CD8-positive, alpha-beta memory T cell (primary cell): ENCODE measurements at regions not wholly inside any gene's neighbourhood (a gene's known extent, or its start where the extent isn't known, plus 50 kb on each side); places are given as distances from the start of the nearest gene placed in this dataset.

Experiments used
- CTCF ChIA-PET: fragments of 350-600 bp; sonication (Branson Sonifier 250); formaldehyde crosslinking; loops from one replicate; lab custom pipeline; 2021; ENCODE audit warnings: antibody characterized with exemption; lab: Charles Lee
- POLR2A ChIA-PET: fragments of 350-600 bp; sonication (Branson Sonifier 250); formaldehyde crosslinking; loops from one replicate; lab custom pipeline; 2021; ENCODE audit warnings: antibody characterized with exemption; lab: Charles Lee
- DNase-seq, 5 donors: peaks; one replicate each; pipeline versions ENCODE4 v3.0.0 to v3.0.0-alpha.2; 2020 to 2022; ENCODE audit warnings: mixed read lengths in 1 of 5
- H3K27ac ChIP-seq: one replicate; pipeline ENCODE4 v1.7.0; 2013; ENCODE audit warnings: low read depth, mild to moderate bottlenecking, low read length, moderate library complexity
- H3K27me3 ChIP-seq: 2 replicates; pipeline ENCODE4 v1.7.0; 2013; ENCODE audit warnings: low read length, mild to moderate bottlenecking; ENCODE audit not compliant: insufficient read depth, poor library complexity, severe bottlenecking
- H3K36me3 ChIP-seq: 2 replicates; pipeline ENCODE4 v1.7.0; 2013; ENCODE audit warnings: mild to moderate bottlenecking, low read length, moderate library complexity; ENCODE audit not compliant: insufficient read depth
- H3K4me1 ChIP-seq: 2 replicates; pipeline ENCODE4 v1.7.0; 2013; ENCODE audit warnings: mild to moderate bottlenecking, low read length, moderate library complexity; ENCODE audit not compliant: insufficient read depth
- H3K4me3 ChIP-seq: 2 replicates; pipeline ENCODE4 v1.7.0; 2013; ENCODE audit warnings: mild to moderate bottlenecking, low read length
- H3K9me3 ChIP-seq: 2 replicates; pipeline ENCODE4 v1.7.0; 2013; ENCODE audit warnings: mild to moderate bottlenecking, low read length
- H3K27ac Mint-ChIP-seq, 8 donors: one replicate each; pipeline ENCODE4 v1.8.0; 2020 to 2021; ENCODE audit warnings: mixed read lengths in 8 of 8, mild to moderate bottlenecking in 6 of 8, inconsistent platforms in 3 of 8, moderate library complexity in 3 of 8
- H3K27me3 Mint-ChIP-seq, 2 donors: one replicate each; pipeline ENCODE4 v1.8.0; 2020 to 2021; ENCODE audit warnings: mixed read lengths in 2 of 2, mild to moderate bottlenecking in 1 of 2, moderate library complexity in 1 of 2
- H3K36me3 Mint-ChIP-seq, 3 donors: one replicate each; pipeline ENCODE4 v1.8.0; 2020 to 2021; ENCODE audit warnings: mixed read lengths in 3 of 3, inconsistent platforms in 1 of 3, mild to moderate bottlenecking in 1 of 3
- H3K4me1 Mint-ChIP-seq, 3 donors: one replicate each; pipeline ENCODE4 v1.8.0; 2020 to 2021; ENCODE audit warnings: mixed read lengths in 3 of 3, inconsistent platforms in 1 of 3, mild to moderate bottlenecking in 1 of 3
- H3K4me3 Mint-ChIP-seq, 7 donors: one replicate each; pipeline ENCODE4 v1.8.0; 2020 to 2021; ENCODE audit warnings: mixed read lengths in 7 of 7, mild to moderate bottlenecking in 6 of 7, moderate library complexity in 4 of 7, inconsistent platforms in 2 of 7
- H3K9me3 Mint-ChIP-seq, 5 donors: one replicate each; pipeline ENCODE4 v1.8.0; 2020 to 2022; ENCODE audit warnings: mixed read lengths in 5 of 5, mild to moderate bottlenecking in 3 of 5, moderate library complexity in 2 of 5, inconsistent platforms in 1 of 5

GRCh38 chr2:59314031-59314766, 1073.1 kb upstream of the FANCL start:
- POLR2A ChIA-PET = no interaction called here

GRCh38 chr2:59312967-59313940, 1072.1 kb upstream of the FANCL start:
- H3K9me3 Mint-ChIP-seq = peaks cover 0 to 2% (median 0%) of the 10 kb centered on the region in 5 donors
- no peak overlapping the region for H3K27ac Mint-ChIP-seq
- no peaks in the 10 kb centered on the region for H3K36me3 Mint-ChIP-seq
- no peaks in the 10 kb centered on the region for H3K9me3 ChIP-seq
- no peaks in the 10 kb centered on the region for H3K27me3 Mint-ChIP-seq
- no peaks in the 10 kb centered on the region for H3K4me1 Mint-ChIP-seq
- POLR2A ChIA-PET = no interaction called here
- H3K4me3 ChIP-seq = no peak overlapping the region
- no peaks in the 10 kb centered on the region for H3K36me3 ChIP-seq
- H3K27me3 ChIP-seq = no peaks in the 10 kb centered on the region
- no peaks in the 10 kb centered on the region for H3K4me1 ChIP-seq
- no peak overlapping the region for H3K27ac ChIP-seq
- H3K4me3 Mint-ChIP-seq = no peak overlapping the region
- CTCF ChIA-PET = no interaction called here
- DNase-seq = no peak

More at GRCh38 chr2:59314031-59314766, 1073.1 kb upstream of the FANCL start:
- no peak overlapping the region for H3K27ac Mint-ChIP-seq
- no peak overlapping the region for H3K4me3 ChIP-seq
- H3K27ac ChIP-seq = no peak overlapping the region
- no peaks in the 10 kb centered on the region for H3K4me1 ChIP-seq
- H3K9me3 Mint-ChIP-seq = peaks cover 0 to 3% (median 0%) of the 10 kb centered on the region in 5 donors
- no peak overlapping the region for H3K4me3 Mint-ChIP-seq
- CTCF ChIA-PET = no interaction called here
- no peaks in the 10 kb centered on the region for H3K36me3 Mint-ChIP-seq
- H3K4me1 Mint-ChIP-seq = no peaks in the 10 kb centered on the region
- H3K27me3 ChIP-seq = no peaks in the 10 kb centered on the region
- no peaks in the 10 kb centered on the region for H3K9me3 ChIP-seq
- peak in 1 of 5 donors; percentile 8 for DNase-seq
- no peaks in the 10 kb centered on the region for H3K27me3 Mint-ChIP-seq
- H3K36me3 ChIP-seq = no peaks in the 10 kb centered on the region

DNA sequence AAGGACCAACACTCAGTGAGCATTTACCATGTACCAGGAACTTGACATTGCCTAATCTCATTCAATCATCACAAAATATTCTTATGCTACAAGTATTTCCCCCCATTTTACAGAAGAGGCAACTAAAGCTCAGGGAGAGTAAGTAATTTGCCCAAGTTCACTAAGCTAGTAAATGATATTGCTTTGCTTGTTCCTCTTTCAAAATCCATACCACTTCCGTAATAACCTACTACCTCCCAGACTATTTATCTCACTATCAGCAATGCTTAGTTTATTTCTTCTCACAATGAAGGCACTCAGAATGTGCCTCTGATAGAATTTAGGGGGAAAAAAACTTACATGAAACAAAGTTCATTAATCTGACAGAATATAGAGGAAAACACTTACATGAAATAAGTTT, 1070.9 kb upstream of the FANCL start:
- H3K27me3 ChIP-seq = no peaks in the 10 kb centered on the region
- no peak overlapping the region for H3K4me3 ChIP-seq
- Mint-ChIP-seq H3K27ac (no peak overlapping the region), H3K9me3 (peaks cover 0 to 2% (median 0%) of the 10 kb centered on the region in 5 donors), H3K4me3 (no peak overlapping the region), H3K36me3 (no peaks in the 10 kb centered on the region), H3K4me1 (no peaks in the 10 kb centered on the region), H3K27me3 (no peaks in the 10 kb centered on the region)
- no peaks in the 10 kb centered on the region for H3K9me3 ChIP-seq
- no peaks in the 10 kb centered on the region for H3K36me3 ChIP-seq
- ChIA-PET POLR2A (no interaction called here), CTCF (no interaction called here)
- H3K27ac ChIP-seq = no peak overlapping the region
- H3K4me1 ChIP-seq = no peaks in the 10 kb centered on the region
- no peak for DNase-seq

DNA sequence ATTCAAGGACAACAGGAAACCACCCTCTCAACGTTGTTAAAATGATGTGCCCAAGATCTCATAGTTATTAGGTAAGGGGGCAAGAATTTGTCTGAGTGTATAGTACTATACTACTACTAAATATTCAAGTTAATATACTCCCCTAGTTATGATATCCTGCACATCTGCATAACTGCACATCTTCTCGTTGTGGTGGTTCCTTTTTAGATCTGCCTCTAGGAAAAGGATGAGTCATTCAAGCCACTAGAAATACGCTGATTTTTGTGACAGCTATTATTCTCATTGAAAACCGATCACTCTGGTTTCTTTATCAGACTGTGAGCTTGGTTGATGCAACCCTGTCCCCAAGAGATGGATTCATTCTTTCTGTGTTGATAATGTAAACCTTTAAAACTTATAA, 1067.0 kb upstream of the FANCL start:
- Histone ChIP-seq H3K9me3 (no peaks in the 10 kb centered on the region), H3K4me1 (no peaks in the 10 kb centered on the region), H3K27ac (no peak overlapping the region), H3K27me3 (no peaks in the 10 kb centered on the region), H3K36me3 (no peaks in the 10 kb centered on the region), H3K4me3 (no peak overlapping the region)
- no peak for DNase-seq
- H3K4me1 Mint-ChIP-seq = no peaks in the 10 kb centered on the region
- no peaks in the 10 kb centered on the region for H3K9me3 Mint-ChIP-seq
- no peaks in the 10 kb centered on the region for H3K27me3 Mint-ChIP-seq
- no peak overlapping the region for H3K27ac Mint-ChIP-seq
- H3K4me3 Mint-ChIP-seq = no peak overlapping the region
- H3K36me3 Mint-ChIP-seq = no peaks in the 10 kb centered on the region
- CTCF ChIA-PET = no interaction called here
- POLR2A ChIA-PET = no interaction called here

DNA sequence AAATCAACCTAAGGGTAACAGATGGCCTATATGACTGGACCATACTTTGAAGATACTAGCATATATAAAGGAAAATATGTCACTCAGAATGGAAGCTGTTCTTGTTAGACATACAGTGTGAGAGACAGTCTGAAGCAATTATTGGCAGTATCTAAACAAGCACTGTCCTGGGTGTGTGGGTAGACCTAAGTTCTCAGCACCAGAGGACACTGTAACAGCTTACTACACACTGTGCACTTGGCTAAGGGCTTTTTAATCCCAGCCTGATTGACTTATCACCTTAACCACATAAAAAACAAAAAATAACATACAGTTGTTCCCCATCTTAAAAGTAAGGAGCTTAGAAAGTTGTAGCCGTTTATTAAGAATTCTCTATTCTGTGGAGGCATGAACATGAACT, 1066.1 kb upstream of the FANCL start:
- no peaks in the 10 kb centered on the region for H3K27me3 ChIP-seq
- Mint-ChIP-seq H3K4me3 (no peak overlapping the region), H3K36me3 (no peaks in the 10 kb centered on the region), H3K9me3 (no peaks in the 10 kb centered on the region), H3K27ac (no peak overlapping the region), H3K27me3 (no peaks in the 10 kb centered on the region), H3K4me1 (no peaks in the 10 kb centered on the region)
- H3K4me1 ChIP-seq = no peaks in the 10 kb centered on the region
- CTCF ChIA-PET = no interaction called here
- no peak for DNase-seq
- no peak overlapping the region for H3K27ac ChIP-seq
- H3K4me3 ChIP-seq = no peak overlapping the region
- no peaks in the 10 kb centered on the region for H3K36me3 ChIP-seq
- no peaks in the 10 kb centered on the region for H3K9me3 ChIP-seq
- POLR2A ChIA-PET = no interaction called here

- Histone ChIP-seq H3K9me3 (no peaks in the 10 kb centered on the region), H3K36me3 (no peaks in the 10 kb centered on the region), H3K4me1 (no peaks in the 10 kb centered on the region), H3K4me3 (no peak overlapping the region), H3K27ac (no peak overlapping the region), H3K27me3 (no peaks in the 10 kb centered on the region)
- ChIA-PET CTCF (no interaction called here), POLR2A (no interaction called here)
- H3K36me3 Mint-ChIP-seq = no peaks in the 10 kb centered on the region
- no peak overlapping the region for H3K4me3 Mint-ChIP-seq
- DNase-seq = no peak
- no peak overlapping the region for H3K27ac Mint-ChIP-seq
- H3K9me3 Mint-ChIP-seq = no peaks in the 10 kb centered on the region
- no peaks in the 10 kb centered on the region for H3K27me3 Mint-ChIP-seq
- H3K4me1 Mint-ChIP-seq = no peaks in the 10 kb centered on the region
These were observed 1062.1 kb upstream of the FANCL start for GRCh38 chr2:59303272-59303671.

GRCh38 chr2:59302683-59303082, 1061.6 kb upstream of the FANCL start:
- H3K36me3 Mint-ChIP-seq = no peaks in the 10 kb centered on the region
- ChIA-PET CTCF (no interaction called here), POLR2A (no interaction called here)
- Histone ChIP-seq H3K27me3 (no peaks in the 10 kb centered on the region), H3K4me1 (no peaks in the 10 kb centered on the region), H3K27ac (no peak overlapping the region), H3K9me3 (no peaks in the 10 kb centered on the region), H3K4me3 (no peak overlapping the region), H3K36me3 (no peaks in the 10 kb centered on the region)
- no peaks in the 10 kb centered on the region for H3K4me1 Mint-ChIP-seq
- peaks cover 0 to 1% (median 0%) of the 10 kb centered on the region in 5 donors for H3K9me3 Mint-ChIP-seq
- no peak for DNase-seq
- no peaks in the 10 kb centered on the region for H3K27me3 Mint-ChIP-seq
- H3K4me3 Mint-ChIP-seq = no peak overlapping the region
- H3K27ac Mint-ChIP-seq = no peak overlapping the region
